Smooth muscle cell of the brain vasculature (primary cell): ENCODE measurements at regions not wholly inside any gene's neighbourhood (a gene's known extent, or its start where the extent isn't known, plus 50 kb on each side); places are given as distances from the start of the nearest gene placed in this dataset.

Source experiments
- DNase-seq: peaks from one replicate; pipeline ENCODE4 v3.0.0-alpha.2; 2012; ENCODE audit warnings: low read depth, low spot score

DNA sequence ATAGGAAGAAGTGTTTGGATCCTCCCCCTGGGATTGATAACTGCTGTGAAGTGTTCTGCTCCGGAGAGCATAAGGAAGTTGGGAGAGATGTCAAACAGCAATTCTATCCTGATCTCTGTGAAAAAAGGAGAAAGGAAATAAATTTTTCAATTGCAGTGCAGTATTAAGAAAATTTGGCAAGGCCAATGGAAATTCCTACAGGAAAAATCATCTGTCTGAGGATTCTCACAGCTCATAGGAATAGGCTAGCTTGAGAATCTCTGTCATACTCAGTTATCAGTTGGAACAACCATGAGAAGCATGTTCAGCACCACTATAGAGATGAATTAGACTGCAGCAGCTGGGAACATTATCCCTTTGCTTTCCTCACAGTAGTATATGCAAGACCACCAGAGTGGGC is 1238.9 kb upstream of the MIR17HG start:
- DNase-seq, result no peak

DNA sequence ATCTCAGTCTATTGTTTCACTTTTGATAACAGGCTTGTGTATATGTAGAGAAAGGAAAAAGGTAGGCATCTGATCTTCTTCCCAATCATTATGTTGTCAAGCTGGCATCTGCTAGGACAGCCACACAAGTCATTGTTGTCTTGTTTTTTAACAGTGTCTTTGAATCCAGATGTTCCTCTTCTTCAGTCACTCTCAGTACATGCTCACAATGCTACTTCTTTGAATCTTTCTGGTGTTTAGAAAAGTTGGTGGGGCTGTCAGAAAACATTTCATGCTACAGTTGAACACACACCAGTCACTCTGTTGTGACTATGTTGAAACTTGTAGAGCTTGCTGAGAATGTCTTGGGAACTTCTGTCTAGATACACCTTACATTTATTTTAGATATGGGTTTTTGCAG is 1231.4 kb upstream of the MIR17HG start:
- no peak for DNase-seq

DNA sequence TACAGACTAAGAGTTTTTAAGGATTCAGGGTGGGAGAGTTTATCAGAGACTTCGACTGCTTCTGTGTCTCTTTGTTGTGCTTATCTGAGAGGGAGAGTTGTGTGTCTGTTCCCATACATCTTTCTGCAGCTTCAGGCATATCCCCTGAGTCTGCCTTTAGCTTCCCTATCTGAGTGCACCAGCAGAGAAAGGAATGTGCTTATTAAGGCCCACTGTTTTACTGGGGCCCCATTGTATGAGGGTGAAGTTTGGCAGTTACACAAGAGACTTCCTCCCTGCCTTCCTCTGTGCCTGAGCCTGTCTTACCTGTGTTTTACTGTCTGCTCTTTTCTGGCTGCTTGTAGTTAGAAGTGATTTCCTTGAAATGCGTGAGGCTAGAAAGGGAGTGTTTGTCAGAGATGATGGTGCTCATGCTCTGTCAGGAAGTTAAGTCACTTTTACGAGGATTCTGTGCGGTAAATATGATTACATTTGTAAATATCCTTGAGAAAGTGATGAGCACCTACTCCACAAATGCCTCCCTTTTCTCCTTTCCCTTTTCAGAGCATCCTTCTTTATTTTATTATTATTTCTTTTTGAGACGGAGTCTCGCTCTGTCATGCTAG is 1228.9 kb upstream of the MIR17HG start:
- no peak for DNase-seq

DNA sequence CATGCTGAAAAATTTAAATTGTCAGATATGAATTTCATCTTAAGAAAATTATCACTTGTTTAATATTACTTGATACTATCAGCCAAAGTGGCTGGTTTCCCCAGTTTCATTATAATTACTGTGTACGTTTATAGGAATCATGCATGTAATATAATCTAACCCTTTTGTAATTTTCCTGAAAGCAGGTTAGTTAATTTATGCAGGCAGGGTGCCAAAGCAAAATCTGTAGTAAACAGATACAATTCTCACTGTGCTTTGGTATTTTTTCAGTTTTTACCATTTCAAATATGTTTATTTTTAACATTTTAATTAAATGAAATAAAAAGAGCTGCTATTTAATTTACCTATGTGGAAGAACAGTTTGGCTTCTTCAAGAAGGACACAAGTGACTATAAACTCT is 1227.5 kb upstream of the MIR17HG start:
- DNase-seq, result no peak

DNA sequence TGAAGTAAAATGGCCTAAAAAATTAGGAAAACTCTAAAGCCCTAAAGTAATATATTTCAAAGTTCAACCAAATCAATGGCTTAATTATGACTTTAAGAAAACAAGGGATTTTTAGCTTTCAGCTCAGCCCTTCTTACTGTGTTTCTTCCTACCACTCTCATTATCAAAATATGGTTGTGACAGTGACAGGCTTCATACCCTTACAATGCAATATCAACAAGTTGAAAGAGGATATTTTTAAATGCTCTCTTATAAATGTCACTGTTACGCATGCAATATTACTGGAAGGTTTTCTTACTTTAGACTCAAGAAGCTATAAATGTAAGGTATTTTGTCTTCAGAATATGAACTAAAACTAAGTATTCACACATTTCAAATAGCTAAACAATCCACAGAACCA is 1225.7 kb upstream of the MIR17HG start:
- no peak for DNase-seq

DNA sequence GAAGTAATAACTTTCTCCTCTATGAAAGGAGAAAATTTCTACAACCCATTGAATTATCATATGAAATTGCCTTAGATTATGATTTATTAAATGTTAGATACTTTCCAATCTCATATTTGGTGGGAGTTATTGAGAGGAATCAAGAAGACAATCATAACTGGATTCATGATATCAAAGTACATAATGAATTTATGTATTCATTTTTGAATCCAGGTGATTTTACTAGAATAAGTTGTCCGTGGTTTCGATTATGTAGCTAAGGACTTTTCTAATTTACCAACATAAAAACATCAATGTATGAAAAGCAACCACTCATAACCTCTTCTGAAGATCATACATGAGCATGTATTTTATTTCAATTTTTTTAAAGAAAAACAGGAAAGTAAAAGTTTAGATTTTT is 1225.0 kb upstream of the MIR17HG start:
- DNase-seq, result no peak

DNA sequence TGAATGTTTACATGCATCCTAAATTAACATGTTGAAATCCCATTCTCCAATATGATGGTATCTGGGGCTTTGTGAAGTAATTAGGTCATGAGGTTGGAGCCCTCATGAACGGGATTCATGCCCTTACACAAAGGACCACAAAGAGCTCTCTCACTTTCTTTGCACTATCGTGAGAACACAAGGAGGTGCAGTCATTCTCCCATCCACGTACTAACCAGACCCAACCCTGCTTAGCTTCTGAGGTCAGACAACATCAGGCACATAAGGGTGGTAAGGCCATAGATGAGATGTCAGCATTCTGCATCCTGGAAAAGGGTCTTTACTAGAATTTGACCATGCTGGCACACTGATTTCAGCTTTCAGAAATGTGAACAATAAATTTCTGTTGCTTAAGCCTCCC is 1211.9 kb upstream of the MIR17HG start:
- no peak for DNase-seq

DNA sequence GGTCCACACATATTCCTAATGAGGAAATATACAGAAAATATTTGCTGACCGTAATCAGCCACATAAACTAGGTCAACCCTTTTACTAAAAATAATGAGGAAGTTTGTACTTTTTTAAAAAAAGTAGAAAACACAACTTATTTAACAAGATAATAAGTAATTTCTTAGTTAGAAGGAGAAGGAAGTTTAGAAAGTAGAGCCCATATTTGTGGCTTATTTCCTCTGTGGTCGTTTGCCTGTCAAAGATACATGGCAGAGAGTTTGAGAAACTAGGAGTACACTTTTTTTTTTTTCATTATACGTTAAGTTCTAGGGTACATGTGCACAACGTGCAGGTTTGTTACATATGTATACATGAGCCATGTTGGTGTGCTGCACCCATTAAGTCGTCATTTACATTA is 1205.2 kb upstream of the MIR17HG start:
- no peak for DNase-seq

DNA sequence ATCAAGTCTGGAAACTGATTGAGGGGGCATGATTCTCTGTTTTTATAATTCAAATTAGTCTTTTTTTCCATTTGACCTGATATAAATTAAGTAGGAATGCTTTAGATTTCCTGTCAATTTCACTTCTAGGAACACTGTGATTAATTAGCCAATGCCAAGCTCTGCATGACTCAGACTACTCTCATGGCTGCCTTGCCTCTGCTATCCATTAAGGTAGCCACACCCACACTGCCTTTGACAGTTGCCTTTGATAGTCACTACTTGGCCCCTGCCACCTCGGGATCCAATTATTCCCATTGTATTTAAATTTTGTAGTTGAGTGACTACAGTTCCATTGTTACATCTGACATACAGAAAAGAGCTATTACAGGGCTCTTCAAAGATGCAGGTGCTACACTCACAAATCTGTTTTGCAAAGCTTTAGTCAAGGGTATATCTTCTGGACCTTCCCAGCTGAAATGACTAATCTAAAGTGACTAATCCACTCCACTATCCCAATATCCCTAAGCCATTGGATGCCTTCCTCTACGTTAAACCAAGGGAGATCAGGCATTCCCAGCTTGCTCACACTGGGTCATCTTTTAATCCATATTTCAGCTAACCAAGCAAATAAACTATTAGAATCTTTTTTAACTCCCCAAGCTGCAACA is 1193.1 kb upstream of the MIR17HG start:
- DNase-seq, result no peak

DNA sequence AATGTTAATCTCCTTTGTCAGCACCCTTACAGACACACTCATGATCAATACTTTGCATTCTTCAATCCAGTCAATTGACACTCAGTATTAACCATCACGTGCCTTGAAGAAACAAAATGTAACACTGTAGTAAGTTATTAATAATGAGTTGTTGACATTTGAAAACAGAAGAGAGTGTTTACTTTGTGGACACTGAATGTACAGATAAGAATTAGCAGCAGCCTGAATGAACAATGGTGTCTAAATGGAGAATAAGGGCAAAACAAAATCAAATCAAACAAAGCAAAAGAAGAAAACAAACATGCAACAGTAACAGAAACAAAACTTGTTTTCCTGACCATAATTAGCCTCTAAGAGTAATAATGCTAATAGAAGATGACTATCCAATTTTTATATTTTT is 1191.1 kb upstream of the MIR17HG start:
- no peak for DNase-seq

DNA sequence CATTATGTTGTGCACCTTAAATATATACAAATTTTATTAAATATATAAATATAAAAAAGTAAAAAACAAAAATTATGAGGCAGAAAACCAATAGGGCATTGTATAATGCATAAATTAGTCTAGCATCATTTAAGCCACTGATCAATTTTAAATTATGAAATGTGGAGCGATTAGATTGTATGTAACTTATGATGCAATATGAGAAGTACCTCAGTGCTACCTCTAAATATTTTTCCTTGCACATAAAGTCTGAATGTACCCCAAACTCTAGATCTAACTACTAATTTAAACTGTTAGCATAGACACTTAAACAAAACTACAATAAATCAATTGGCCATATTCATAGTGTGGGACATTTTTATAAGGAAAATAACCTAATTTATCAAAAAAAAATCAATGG is 1178.5 kb upstream of the MIR17HG start:
- no peak for DNase-seq

DNA sequence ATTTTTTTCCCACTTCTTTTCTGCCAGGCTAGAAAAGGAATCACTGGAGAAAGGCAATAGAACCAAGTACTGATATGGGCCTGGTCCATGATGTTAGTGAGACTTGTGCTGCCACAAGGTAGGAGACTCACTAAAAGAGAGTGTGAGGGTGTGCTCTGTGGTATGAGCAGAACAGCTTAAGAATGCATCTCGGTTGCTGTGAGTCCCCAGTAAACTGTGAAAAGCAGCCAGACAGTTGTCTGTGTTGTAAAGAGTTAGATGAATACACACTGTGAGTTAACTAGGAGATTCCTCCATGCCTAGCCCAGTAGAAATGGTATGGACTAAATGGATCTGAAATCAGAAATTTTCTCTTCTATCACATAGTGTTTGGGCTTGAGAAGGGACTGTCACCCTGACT is 1177.3 kb upstream of the MIR17HG start:
- no peak for DNase-seq

DNA sequence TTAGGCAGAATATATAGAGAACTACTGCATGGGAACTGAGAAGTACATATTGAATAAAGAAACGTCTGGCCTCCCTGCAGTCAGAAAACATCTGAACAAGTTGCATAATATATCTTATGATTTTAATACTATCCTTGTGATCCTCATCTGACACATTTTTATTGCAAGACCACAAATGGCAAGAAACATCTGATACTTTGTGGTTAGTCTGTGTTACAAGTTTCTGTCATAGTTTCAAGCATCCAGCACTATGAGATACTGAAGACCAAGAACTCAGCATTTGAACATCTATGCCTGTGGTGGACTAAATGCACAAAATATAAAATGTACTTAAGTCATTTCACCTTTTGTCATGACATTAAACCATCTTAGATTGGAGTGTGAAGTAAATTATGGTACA is 1175.8 kb upstream of the MIR17HG start:
- DNase-seq, result no peak

DNA sequence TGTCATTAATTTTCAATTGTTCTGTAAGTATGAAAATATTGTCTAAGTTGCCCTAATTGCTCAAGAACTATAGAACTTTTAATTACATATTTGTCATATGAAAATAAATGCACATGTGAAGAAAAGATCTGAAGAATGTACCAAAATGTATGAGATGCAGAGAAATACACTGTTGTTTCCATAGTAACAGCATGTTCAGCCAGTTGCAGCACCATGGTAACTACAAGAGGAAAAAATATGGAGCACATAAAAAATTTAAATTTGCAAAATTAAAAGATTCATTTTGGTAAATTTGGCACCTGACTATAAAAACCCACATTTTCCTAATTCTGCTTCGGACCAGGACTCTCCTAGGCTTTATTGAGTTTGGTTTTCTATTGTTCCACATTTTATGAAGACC is 1170.0 kb upstream of the MIR17HG start:
- DNase-seq, result no peak

DNA sequence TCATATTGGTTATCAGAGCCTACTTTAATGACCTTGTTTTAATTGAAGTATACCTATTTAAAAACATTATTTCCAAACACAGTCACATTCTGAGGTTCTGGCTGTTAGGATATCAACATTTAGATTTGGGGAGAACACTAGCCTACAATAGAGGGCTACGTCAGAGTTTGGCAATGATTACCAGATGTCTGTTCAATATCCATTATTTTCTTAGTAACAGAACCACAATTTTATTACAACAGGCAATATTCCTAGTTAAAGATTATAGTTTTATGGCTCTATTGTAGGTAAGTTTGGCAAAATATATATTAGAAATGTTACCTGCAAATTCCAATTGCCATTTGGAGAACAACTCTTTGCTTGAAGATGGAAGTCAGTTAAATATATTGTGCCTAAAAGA is 1163.1 kb upstream of the MIR17HG start:
- no peak for DNase-seq

DNA sequence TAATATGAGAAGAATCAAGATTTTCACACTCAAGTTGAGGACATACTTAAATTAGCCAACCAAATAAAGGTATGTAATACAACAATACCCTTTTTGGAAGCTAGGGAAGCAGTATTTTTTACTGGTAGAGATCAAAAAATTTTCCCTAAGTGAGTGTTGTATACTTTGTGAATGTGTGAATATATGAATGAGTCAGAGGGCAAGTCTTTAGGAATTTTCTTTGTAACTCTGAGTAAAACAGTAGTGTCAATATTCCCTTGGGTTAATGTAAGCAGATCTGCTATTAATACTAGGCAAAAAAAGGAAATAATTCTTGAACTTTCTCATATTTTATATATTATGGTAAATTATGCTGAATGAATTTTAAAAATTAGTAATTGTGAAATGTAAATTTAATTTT is 1161.8 kb upstream of the MIR17HG start:
- no peak for DNase-seq

DNA sequence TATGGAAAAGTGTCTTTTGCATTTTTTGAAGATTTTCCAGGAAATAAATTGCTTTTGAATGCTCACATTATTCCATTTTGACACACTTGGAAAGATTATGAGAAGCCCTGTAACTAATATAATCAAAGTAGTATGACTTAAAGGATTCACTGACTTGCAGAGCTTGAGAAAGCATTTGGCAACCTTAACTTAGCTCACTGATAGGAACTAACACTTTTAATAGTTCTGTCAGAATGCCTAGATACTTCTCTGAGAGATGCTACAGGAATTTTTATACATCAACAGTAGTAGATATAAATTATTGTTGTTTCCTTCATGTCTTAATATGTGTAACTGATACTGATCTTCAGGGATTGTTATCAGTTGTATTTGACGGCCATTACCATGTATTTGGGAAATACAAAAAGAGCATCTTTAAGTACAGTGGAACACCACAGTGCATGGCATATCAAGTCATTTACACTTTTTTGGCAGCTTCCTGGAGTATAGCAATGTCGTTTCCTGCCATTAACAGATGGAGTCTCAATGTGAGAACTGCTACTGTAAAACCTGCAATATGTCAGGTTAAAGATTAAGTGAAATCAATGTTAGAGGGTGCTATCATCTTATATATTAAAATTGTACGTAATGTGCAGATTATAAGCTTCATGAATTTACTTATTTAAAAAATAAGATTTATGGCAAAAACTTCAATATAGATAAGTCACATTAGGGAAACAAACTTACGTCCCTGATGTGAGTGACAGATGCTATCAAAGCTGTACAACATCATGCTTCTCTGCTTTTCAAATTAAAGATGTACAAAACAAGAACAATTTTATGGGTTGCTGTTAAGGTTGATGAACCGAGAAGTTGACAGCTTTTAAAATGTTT is 1159.8 kb upstream of the MIR17HG start:
- no peak for DNase-seq

DNA sequence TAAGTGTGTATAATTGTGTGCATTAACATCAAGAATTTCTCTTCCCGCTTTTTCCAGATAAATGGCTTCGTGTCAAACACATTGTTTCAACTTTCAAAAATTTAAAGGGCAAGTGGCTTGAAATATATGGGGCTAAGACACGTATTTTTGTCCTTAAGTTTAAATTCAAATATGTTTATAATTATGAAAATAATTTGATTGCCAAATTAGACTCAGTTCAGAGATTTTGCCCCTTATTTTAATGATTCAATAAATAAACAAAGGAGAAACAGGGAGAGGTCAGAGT is 1159.2 kb upstream of the MIR17HG start:
- no peak for DNase-seq

DNA sequence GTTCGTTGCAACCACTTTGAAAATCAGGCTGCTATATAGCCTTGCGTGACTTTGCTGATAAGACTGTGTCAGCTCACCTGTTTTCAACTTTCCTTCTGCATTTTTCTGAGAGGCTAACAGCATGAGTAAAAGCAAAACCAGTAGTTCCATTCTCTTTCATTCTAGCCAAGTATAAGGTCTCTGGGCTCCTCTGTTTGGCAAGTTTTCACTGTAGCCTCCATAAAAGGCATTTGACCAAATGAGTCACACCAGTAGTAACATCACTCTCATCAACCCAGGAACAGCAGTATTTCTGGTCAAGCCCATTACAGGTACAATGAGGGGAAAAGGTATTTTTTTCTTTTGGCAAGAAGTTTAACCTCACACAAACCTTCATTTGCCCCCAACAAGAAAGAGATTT is 1149.8 kb upstream of the MIR17HG start:
- DNase-seq, result no peak

DNA sequence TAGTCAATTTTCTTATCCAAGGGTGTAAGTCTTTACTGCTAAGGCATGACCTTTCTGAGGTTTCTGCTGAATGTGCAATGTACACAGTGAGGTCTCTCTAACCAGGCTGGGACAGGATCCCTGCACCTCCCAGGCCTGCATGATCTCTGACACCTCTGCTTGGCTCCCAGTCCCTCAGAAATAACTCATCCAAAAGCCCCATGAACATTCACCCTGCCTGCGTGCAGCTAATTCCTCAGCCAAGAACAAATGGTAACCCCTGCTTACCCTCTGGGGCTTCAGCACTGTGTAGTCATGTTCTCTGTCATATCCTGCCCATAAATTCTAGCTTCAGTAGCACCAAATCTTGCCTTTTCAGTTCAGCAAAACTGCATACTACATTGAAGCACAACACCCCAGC is 1146.3 kb upstream of the MIR17HG start:
- no peak for DNase-seq

DNA sequence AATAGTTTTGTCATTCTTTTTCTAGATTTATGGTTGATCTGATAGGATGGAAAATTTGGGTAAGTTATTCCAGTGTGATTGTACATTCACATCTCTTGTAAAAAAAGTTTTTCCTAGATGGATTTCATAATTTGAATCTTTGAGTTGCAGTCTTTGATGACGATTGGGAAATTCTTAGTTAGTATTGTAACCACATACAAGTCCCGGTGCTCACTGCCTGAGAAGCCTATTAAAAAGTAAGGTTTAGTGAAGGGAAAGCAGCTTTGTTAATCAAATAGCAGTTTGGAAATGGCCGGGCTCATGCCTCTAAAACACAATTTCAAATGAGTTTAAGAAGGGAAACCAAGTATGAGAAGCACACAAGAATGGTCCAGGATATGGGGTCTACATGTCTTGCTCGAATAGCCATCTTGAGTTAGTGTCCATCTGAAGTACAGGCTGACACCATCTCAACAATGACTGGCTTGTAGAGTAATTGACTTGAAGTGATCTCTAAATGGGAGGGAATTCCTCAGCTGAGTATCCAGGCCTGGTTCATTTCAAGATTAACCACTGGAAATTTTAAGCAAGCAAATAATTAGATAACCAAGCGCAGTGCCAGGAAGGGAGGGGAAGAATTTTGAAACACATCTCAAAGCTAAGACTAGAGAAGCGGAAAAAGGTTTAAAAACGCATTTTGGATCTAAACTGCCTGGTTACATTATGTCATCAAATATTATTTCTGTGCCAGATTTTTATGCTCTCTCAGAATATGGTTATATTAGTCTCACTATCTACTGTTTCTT is 1145.6 kb upstream of the MIR17HG start:
- no peak for DNase-seq

DNA sequence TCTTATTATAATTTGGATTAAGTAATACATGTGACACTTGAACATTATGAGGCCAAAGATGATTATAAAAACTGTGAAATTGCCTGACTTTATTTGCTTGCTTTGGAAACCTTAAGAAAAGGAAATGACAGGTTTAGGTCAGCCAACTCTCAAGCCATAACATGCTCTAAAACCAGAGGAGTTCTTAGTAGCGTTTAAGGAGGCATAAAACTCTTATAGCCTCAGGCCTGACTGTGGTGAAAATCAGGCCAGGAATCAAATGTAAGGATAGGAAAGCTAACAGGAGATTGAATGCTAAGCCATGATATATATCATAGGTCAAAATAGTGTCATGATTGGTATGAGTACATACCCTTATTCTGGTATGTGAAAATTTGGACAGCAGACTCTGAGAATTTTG is 1142.4 kb upstream of the MIR17HG start:
- DNase-seq, result no peak

DNA sequence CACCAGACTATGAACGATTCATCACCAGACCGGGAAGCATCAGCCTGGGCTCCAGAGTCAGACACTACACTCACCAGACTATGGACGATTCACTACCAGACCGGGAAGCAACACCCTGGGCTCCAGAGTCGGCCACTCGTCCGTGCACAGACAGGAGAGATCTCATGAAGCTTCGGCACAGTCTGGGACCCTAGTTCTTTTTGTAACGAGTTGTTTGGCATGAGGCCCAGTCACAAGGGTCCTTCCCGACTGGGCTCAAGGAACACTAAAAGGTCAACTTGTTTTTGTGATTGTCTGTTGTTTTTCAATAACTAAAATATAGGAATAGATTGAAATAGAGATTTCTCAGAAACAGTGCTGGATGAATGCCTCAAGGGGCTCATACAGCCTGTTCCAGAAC is 1141.6 kb upstream of the MIR17HG start:
- DNase-seq, result no peak
